ENCODE measurements at regions not wholly inside any gene's neighbourhood (a gene's known extent, or its start where the extent isn't known, plus 50 kb on each side); places are given as distances from the start of the nearest gene placed in this dataset.

DNA sequence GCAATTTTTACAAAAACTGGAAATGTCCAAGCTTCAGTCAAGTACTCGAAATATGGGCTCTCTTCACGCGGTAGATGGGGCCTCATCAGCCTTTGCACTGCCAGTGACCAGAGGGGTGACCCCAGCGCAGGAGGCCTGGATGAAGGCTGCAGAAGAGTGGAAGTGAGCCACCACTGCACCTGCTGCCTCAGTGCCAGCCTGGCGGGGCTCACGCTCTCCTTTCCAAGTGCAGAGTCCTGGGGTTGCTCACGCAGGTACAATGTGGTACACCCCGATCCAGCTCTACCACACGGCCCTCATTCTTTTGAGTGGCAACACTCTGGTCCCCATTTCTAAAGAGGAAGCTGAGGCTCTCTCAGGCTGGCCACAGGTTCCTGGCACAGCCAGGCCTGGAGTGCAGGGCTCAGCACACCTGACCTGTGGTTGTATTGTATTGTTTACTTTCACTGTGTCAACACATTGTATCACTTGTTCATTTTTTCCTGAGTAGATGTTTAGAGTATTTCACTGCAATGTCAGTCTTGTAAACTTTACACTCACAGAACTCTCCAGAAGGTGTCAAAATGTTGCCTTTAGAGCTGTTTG is 97.3 kb upstream of the SOX1 start:
- no peak for DNase-seq (ENCODE audit: low spot score)

DNA sequence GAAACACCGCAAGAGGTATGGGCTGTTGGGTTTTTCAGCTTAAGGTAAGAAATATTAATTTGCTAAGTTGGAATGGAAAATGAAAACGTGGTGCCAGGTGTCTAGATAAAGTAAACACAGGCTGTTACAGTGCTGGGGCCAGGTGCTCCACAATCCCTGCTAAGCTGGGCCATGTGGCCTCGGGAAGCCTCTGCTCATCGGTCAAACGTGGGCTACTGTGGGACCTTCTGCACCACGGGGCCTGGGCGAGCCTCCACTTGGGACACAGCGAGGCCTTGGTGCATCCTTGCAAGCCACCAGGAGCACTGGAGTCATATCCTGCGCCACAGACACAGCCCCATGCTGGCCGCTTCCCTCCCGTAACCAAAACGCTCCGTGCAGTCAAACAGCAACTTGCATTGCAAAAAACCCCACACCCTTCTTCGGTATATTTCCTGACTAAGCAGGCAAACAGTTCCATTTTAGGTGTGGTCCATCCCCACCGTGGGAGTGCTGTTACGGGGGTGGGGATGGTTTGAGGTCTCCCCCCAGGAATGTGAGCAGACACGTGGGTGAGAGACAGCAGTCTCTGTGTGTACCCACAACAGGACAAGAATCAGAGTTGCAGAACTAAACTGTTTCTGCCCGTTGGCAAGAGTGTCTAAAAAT is 96.3 kb upstream of the SOX1 start:
- no peak for DNase-seq (ENCODE audit: low spot score)

DNA sequence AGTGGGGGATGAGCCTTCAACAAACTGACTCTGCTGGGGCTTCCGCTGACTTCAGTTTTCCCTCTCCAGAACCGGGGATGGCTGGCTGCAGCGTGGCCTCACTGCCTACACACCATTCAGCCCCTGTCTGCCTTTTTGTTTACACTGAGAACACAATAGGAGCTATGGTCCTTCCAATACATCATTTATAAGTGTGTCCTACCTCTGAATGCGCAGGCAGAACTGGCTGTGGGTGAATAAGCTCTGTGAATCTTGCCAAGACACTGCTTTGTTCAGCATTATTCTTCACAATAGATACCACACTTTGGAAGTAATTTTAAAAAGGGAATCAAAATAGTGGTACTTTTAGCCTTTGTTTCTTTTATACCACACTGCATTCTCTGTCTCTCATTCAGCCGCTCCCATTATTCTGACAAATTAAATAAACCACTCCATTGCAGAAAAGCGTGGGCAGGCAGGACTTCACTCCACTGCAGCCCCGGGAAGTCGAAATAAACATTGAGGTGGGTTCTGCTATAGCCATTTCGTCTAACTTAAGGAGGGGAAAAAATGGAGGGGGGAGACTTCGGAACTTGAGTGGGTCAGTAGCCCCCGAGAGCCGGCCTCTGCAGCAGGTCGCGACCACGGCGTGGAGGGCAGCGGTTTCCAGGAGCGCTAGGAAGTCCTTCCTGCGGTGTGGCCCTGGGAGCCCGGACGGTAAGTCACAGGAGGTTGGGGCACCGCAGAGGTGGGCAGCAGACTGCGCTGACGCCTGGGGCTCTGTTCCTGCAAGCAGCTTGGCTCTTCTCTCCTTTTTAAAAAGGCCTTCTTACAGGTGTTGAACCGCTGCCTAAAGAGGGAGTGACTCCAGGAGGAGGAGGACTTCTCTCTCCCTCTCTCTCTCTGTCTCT is 94.8 kb upstream of the SOX1 start:
- no peak for DNase-seq (ENCODE audit: low spot score)

DNA sequence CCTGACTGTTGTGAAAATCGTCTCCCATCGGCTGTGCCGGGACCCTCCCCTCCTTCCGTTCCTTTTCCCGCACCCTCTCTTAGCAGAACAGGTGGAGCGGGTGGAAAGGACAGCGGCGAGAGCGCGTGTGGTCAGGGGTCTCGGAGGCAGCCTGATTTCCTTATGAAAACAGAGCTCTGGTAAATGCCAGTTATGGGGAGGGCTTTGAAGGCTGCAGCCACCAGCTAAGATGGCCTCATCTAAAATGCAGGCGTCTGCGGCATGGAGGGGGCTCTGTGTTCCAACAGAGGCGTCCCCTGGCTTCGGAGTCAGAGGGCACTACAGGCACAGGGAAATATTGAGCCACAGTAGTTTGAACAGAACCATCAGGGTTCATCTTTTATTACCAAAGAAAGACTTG is 93.8 kb upstream of the SOX1 start:
- no peak for DNase-seq (ENCODE audit: low spot score)

DNA sequence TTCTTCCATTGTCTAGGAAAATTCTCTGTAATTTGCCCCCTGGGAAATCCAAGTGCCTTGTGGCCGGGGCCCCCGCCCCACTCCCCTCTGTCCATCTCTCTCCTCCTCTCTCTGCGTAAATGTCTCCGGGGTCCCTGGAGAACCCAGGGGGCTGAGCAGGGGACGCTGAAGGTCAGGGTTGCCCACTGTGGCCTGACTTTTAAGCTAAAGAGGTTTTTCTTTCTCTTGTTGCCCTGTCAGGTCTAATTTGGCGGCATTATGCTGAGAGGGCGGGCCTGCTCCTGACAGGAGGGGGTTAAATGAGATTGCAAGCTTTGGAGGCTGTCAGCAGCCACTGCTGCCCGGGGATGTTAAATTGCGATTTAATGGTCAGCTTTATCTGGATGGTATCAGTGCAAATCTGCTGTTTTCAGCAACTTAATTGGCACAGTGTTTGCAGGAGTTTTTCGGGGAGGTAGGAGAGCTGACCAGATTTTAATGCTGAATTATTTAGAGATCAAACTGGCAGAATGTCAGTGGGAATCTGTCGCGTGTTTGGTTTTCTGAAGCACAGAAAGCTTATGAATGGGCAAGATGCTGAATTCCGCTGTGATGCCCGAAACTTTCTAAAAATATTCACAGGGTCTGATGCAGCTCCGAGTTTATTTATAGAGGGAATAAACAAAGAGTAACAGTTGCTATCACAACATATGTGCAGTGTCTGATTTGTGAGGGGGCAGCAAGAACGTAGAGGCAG is 93.2 kb upstream of the SOX1 start:
- no peak for DNase-seq (ENCODE audit: low spot score)

DNA sequence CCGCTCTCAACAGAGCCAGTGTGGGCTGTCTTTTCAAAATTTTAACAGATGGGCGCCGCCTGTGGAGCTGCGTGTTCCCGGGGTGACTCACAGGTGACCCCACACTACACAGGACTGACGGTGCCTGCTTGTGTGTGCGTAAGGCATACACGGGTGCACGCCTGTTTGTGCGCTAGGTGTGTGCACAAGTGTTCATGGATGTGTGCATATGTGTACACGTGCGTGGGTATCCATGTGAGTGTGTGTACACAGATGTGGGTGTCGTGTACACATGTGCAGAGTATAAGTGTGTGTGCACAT is 92.7 kb upstream of the SOX1 start:
- no peak for DNase-seq (ENCODE audit: low spot score)

DNA sequence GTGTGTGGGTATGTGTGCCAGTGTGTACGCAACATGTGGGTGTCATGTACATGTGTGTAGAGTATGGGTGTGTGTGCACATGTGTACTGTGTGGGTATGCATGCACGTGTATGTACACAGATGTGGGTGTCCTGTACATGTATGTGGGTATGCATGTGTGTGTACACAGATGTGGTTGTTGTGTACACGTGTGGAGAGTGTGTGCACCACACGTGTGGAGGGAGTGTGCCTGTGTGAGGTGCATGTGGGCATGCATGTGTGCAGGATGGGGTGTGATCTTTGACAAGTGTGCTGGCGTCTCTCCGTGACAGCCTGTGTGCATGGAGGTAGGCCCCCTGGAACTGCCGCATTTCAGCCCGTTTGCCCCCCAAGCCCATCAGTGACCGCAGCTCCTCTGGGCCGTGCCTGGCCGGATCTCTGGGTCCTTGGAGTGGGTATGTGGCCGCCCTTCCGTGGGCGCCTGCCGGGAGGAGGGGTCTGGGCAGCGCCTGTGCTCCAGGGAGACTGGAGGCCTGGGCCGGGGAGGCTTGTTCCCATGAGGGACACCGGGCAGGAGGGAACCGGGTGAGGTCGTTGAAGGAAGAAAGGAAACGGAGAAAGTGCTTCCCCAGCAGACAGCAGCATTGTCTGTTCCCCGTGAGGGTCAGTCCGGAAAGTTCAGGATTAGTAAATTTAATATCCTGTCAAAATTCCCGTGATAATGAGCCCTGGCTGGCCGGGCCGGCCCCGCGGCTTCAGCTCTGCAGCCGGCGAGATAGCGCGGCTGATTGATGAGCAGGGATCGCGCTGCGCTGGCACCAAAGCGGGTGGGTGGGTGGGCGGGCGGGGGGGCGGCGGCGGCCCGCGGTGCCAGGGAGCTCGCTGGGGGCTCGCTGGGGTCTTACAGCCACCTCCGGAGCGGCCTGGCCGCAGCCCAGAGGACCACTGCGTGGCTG is 91.1 kb upstream of the SOX1 start:
- no peak for DNase-seq (ENCODE audit: low spot score)

DNA sequence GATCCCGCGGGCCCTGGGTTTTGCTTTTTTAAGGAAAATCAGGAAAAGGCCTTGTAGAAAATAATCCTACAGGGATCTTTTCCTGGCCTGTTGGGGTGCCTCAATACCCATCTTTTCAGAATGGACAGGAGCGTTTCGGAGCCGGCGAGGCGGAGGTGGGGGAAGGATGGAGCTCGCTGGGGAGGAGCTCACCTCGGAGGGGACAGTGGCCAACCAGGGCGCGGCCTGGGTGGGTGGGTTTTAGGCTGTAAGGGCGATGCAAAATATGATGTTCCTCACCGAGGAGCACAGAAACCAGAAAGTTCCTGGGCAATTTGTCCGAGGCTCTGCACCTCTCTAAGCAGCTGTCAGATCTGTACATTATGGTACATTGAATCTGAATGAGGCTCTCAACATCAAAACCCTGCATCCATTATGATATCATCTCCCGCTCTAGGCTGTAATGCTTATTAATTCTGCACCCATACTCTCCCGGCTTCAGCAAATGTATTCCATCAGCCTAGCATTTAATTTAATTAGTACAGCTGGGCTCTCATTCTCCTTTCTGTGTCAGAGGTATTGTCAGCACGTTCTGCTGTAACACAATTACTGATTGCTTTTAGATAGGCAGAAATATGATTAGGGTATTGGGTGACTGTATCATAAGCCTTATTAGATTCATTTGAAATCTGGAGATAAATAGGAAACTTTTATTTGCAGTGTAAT is 90.3 kb upstream of the SOX1 start:
- no peak for DNase-seq (ENCODE audit: low spot score)

DNA sequence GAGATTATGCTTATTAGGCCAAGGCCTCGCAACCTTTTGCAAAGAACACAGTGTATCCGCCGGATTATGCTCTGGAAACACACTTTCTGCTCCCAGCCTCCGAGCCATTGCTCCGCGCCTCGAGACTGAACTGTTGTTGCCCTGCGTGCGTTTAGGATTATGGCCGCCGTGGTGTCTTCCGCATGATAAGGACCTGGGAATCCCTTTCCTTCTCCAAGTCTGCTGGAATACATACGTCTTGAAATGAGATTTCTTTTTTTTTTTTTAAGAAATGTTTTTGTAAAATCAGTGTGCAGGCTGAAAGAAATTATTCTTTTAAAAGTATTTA is 89.8 kb upstream of the SOX1 start:
- DNase-seq (ENCODE audit: low spot score) = no peak

DNA sequence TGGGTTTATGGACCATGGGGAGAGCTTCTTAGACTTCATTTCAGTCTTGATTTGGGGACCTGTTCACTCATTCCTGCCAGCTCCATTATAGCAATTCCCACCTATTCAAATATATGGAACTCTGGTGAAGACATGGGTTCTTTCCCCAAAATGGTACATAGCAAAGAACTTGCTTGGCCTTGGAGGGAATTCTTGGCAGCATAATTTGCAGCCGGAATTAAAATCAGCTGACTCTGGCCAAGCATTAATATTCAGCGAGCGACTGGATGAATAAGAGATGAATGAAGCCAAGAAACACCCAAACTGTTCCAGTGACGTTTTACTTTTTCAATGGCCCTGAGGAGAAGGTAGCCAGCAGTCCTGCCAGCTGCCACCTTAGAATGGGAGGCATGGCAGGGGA is 88.4 kb upstream of the SOX1 start:
- no peak for DNase-seq (ENCODE audit: low spot score)

DNA sequence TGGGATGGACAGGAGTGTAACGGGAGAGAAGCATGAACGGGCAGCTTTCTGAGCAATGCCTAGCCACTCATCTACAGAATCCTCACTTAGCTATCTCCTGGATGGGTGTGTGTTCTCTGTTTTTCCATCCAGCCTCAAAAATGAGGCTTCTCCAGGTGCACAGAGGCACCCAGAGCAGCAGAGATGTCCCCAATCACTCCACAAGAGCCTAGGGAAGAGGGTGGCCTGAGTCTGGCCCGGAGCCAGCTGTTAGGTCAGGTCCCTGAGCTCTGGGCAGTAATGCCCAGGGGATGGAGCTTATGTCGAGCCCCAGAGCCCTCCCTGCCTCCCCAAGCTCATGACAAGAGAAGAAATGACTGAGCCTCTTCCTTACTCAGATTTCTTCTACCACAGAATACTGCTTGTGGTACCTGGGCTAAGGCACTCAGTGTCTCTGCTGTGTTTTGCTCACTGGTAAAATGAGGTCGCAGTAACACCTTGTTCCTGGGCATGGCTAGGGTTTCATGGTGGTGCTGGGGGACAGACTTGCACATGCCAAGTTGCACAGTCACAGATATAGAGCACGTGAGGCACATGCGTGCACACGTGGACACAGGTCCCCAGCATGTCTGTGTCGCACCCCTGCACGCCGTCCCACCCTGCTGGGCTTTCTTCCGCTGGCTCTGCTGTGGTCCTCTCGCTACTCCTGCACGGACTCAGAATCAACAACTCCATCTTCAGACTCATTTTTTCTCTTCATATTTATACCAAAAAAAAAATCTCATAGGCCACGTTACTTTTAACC is 86.6 kb upstream of the SOX1 start:
- DNase-seq (ENCODE audit: low spot score) = no peak

DNA sequence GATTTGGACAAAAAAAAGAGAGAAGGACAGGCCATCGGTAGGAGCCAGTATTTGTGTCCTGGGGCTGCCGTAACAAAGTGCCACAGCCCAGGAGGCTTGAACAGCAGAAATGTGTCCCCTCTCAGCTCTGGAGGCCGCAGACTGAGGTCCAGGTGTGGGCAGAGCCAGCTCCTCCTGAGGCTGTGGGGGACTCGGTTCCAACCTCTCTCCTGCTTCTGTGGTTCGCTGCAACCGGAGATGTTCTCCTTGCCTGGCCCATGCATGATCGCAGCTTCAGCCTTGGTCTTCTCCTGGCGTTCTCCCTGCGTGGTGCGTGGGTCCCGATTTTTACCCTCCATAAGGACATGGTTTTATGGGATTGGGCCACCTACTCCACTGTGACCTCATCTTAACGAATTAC is 85.9 kb upstream of the SOX1 start:
- DNase-seq (ENCODE audit: low spot score) = no peak

DNA sequence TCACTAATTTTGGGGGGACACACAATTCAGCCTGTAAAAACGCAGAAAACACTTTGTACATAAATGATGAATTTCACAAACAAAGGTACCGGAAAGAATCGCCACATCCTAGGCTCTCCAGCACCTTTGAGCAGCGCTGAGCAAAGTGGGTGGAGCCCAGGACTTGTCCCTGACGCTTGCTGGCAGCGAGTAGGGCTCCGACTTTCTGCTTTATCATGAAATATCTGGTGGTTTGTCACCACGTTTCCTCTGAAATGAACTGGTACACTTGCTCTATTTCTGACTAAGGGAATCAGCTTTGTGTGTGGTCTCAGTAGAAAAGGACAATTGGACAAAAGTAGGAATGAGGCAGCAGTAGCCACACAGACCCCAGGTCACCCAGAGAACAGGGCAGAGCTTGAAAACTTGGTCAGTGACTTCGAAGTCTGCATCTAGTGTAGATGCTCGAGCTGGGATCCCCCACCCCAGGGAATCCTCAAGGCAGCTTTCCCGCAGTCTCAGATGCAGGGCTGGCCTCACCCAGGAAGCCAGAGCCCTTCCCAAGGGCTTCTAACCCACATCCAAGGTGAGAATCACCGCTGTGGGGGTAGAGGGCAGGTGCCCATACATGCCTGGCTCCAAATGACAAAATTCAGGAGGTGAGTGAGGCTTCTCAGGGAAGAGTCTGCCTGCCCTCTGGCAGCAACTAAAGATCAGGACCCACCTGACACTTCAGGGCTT is 85.3 kb upstream of the SOX1 start:
- no peak for DNase-seq (ENCODE audit: low spot score)

DNA sequence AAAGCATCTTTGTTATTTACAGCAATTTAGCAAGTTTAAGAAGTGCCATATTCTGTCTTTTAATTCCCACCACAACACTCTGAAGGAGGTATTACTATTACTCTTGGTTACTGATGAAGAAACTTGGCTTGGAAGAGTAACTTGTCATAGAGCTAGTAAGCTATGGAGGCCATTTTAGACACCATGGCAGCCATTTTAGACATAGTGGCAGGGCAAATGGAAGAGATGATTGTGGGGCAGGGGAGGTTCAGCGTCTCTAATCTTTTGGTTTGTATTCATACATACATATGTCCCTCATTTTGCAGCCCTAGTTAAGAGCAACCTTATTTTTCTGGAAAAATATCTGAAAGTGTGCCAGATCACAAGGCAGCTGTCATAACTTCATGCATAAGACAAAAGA is 82.6 kb upstream of the SOX1 start:
- DNase-seq (ENCODE audit: low spot score) = no peak

DNA sequence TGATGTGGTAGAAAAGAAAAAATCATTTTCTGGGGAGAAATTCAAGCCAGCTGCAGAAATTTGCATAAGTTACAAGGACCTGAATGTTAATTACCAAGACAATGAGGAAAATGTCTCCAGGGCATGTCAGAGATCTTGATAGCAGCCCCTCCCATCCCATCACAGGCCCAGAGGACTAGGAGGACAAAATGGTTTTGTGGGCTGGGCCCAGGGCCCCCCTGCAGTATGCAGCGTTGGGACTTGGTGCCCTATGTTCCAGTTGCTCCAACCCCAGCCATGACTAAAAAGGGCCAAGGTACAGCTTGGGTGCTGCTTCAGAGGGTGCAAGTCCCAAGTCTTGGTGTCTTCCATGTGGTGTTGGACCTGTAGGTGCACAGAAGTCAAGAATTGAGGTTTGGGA is 76.6 kb upstream of the SOX1 start:
- DNase-seq (ENCODE audit: low spot score) = no peak

DNA sequence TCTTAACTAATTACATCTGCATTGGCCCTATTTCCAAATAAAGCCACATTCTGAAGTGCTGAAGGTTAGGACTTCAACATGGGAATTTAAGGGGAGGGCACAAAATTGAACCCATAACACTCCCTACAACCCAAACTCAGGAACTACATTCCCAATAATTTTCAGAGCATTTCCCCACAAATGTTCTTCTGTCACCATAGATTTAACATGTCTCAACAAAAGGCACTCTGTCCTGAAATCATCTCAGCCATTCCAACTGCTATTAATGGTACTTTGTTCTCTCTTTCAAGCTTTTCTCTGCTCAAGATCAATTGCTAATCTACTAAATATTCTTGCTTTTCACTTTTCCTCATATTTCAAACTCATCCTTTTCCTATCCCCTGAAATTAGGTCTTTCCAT is 74.0 kb upstream of the SOX1 start:
- no peak for DNase-seq (ENCODE audit: low spot score)

DNA sequence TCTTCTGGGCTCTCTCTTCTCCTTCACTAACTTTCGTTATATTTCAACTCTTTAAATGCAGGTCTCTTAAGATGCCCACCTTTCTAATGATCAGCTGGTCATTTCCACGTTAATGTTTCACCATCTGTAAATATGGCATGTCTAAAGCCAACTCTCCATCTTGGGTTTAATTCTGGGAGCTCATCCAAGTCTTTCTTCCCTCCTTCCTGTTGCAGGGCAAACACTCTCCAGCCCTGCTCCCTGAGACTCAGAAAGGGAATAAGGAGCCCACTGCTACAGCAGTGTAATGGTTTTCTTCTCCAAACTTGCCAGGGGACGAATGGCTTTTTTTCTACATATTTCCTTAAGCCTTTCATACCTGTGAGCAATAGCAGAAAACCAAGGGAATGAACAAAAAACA is 73.3 kb upstream of the SOX1 start:
- DNase-seq (ENCODE audit: low spot score) = no peak

DNA sequence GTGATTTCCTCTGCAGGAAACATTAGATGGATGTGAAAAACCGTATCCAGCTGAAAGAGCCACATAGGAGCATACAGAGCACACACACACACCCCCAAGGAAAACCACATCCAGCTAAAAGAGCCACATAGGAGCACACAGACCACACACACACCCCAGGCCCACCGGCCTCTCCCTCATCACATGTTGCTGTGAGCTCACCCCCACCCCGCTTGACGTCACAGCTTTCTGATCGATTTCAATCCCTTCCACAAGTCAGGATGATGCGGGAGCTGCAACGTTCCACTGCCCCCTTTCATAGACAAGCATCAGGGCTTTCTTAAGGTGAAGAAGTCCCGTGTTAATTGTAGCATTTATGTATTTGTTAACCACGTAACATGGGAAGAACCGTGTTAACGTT is 72.4 kb upstream of the SOX1 start:
- DNase-seq (ENCODE audit: low spot score) = no peak

DNA sequence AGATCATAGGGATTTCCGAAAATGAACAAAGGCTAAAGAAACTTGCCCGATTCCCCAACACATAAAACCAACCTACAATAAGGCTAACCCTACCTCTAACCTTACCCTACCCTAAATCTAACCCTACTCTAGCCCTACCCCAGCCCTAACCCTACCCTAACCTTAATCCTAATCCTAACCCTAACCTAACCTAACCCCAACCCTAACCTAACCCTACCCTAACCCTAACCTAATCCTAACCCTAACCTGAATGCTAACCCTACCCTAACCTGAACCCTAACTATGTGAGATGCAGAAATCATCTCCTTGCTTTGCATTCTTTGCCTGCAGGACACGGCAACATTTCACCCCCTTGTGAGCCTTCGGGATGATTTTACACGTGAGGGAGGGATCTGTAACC is 67.6 kb upstream of the SOX1 start:
- DNase-seq (ENCODE audit: low spot score) = no peak

DNA sequence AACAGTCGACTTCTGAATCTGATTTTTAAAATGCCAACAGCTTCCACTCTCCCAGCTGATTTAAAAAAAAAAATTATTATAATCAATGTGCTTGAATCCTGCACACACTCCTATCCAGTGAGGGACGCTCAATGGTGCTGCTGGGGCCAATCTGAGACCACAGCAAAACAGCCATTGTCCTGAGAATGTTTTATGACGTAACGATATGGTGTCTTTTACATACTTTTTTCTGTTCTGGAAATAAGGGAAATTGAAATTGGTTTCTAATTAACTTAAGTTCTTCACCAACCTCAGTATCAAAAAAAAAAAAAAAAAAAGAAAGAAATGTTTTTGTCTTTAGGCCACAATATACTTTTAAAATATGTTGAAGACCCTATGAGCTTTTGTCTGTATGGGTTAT is 66.1 kb upstream of the SOX1 start:
- no peak for DNase-seq (ENCODE audit: low spot score)
